Mesenchymal stem cell (in vitro differentiated cells and primary cell): ENCODE measurements at regions not wholly inside any gene's neighbourhood (a gene's known extent, or its start where the extent isn't known, plus 50 kb on each side); places are given as distances from the start of the nearest gene placed in this dataset.

Experiments used
- DNase-seq: peaks from one replicate; pipeline ENCODE4 v3.0.0-alpha.2; 2013
- H2AFZ ChIP-seq: one replicate; pipeline ENCODE4 v1.6.1; 2013; ENCODE audit warnings: low read depth, mild to moderate bottlenecking, control low read depth, inconsistent platforms, low read length, moderate library complexity
- H2AK5ac ChIP-seq: 2 replicates; pipeline ENCODE4 v1.6.1; 2013; ENCODE audit warnings: low read length, moderate library complexity, mild to moderate bottlenecking, inconsistent platforms; ENCODE audit not compliant: severe bottlenecking
- H2BK120ac ChIP-seq: one replicate; pipeline ENCODE4 v1.6.1; 2013; ENCODE audit warnings: low read depth, mild to moderate bottlenecking, inconsistent platforms, low read length, moderate library complexity
- H2BK12ac ChIP-seq, 2 experiments: one replicate each; pipeline ENCODE4 v1.6.1; 2013; ENCODE audit warnings: inconsistent platforms in 2 of 2, low read length in 2 of 2, mild to moderate bottlenecking in 2 of 2, moderate library complexity in 2 of 2, control low read depth in 1 of 2
- H2BK15ac ChIP-seq: one replicate; pipeline ENCODE4 v1.6.1; 2013; ENCODE audit warnings: mild to moderate bottlenecking, low read depth, inconsistent platforms; ENCODE audit not compliant: poor library complexity, severe bottlenecking
- H2BK5ac ChIP-seq: 2 replicates; pipeline ENCODE4 v1.6.1; 2013; ENCODE audit warnings: low read depth, mild to moderate bottlenecking, low read length, control low read depth, inconsistent platforms; ENCODE audit not compliant: poor library complexity, severe bottlenecking
- H3K14ac ChIP-seq, 2 experiments: one replicate each; pipeline ENCODE4 v1.6.1; 2013; ENCODE audit warnings: inconsistent platforms in 2 of 2, low read length in 2 of 2, control low read depth in 1 of 2, mild to moderate bottlenecking in 1 of 2, moderate library complexity in 1 of 2
- H3K18ac ChIP-seq, 2 experiments: one replicate each; pipeline ENCODE4 v1.6.1; 2013; ENCODE audit warnings: inconsistent platforms in 2 of 2, low read length in 2 of 2, control low read depth in 1 of 2, low read depth in 1 of 2, mild to moderate bottlenecking in 1 of 2
- H3K23ac ChIP-seq, 2 experiments: one replicate each; pipeline ENCODE4 v1.6.1; 2013; ENCODE audit warnings: inconsistent platforms in 2 of 2, low read length in 2 of 2, mild to moderate bottlenecking in 2 of 2, moderate library complexity in 2 of 2, control low read depth in 1 of 2
- H3K27ac ChIP-seq: 2 replicates; pipeline ENCODE4 v1.5.1; 2013; ENCODE audit warnings: mild to moderate bottlenecking, moderate library complexity, low read length, control low read depth, inconsistent platforms; ENCODE audit not compliant: poor library complexity, severe bottlenecking
- H3K27me3 ChIP-seq, 2 experiments: 2 replicates each; pipeline versions ENCODE4 v1.6.1 to v1.7.0; 2013; ENCODE audit warnings: low read length in 2 of 2, mild to moderate bottlenecking in 2 of 2, moderate library complexity in 2 of 2, control low read depth in 1 of 2, inconsistent platforms in 1 of 2; ENCODE audit not compliant: control insufficient read depth in 1 of 2, insufficient read depth in 1 of 2
- H3K36me3 ChIP-seq, 2 experiments: 2 replicates each; pipeline versions ENCODE4 v1.6.1 to v1.7.0; 2013; ENCODE audit warnings: low read length in 2 of 2, control low read depth in 1 of 2, inconsistent platforms in 1 of 2, low read depth in 1 of 2, mild to moderate bottlenecking in 1 of 2; ENCODE audit not compliant: insufficient read depth in 2 of 2, control insufficient read depth in 1 of 2
- H3K4ac ChIP-seq, 2 experiments: one replicate each; pipeline ENCODE4 v1.6.1; 2013; ENCODE audit warnings: inconsistent platforms in 2 of 2, low read length in 2 of 2, mild to moderate bottlenecking in 2 of 2, moderate library complexity in 2 of 2, control low read depth in 1 of 2, low read depth in 1 of 2
- H3K4me1 ChIP-seq: 2 replicates; pipeline ENCODE4 v1.6.1; 2013; ENCODE audit warnings: low read depth, low read length, control low read depth; ENCODE audit not compliant: control insufficient read depth, insufficient read depth
- H3K4me2 ChIP-seq: 2 replicates; pipeline ENCODE4 v1.6.1; 2013; ENCODE audit warnings: low read length, mild to moderate bottlenecking, inconsistent platforms; ENCODE audit not compliant: poor library complexity, severe bottlenecking
- H3K4me3 ChIP-seq, 2 experiments: 2 replicates each; pipeline versions ENCODE4 v1.5.1 to v1.7.0; 2013; ENCODE audit warnings: low read length in 2 of 2, mild to moderate bottlenecking in 2 of 2, control low read depth in 1 of 2, low read depth in 1 of 2; ENCODE audit not compliant: insufficient read depth in 1 of 2
- H3K79me1 ChIP-seq: replicated peaks from 2 replicates; pipeline ENCODE4 v1.6.1; 2013; ENCODE audit warnings: mild to moderate bottlenecking, control low read depth, low read length, inconsistent platforms; ENCODE audit not compliant: poor library complexity, severe bottlenecking
- H3K9ac ChIP-seq: 2 replicates; pipeline ENCODE4 v1.7.0; 2013; ENCODE audit warnings: mild to moderate bottlenecking, low read length, moderate library complexity
- H3K9me3 ChIP-seq: 2 replicates; pipeline ENCODE4 v1.7.0; 2013; ENCODE audit warnings: mild to moderate bottlenecking, low read length; ENCODE audit not compliant: control insufficient read depth
- H4K8ac ChIP-seq: one replicate; pipeline ENCODE4 v1.6.1; 2013; ENCODE audit warnings: inconsistent platforms, mild to moderate bottlenecking, low read length, moderate library complexity
- H4K91ac ChIP-seq: one replicate; pipeline ENCODE4 v1.6.1; 2013; ENCODE audit warnings: mild to moderate bottlenecking, low read length, inconsistent platforms
- WGBS: methylation state at CpG from one replicate; pipeline ENCODE4 v1.1.7; 2013; ENCODE audit warnings: mixed read lengths; 5-methylcytosine and 5-hydroxymethylcytosine counted together

- Histone ChIP-seq H3K36me3 (no peaks in the 10 kb centered on the region), H3K79me1 (no peaks in the 10 kb centered on the region), H4K8ac (no peak overlapping the region), H2BK5ac (no peak overlapping the region), H3K4ac (no peak overlapping the region), H3K9ac (no peak overlapping the region), H3K4me3 (no peak overlapping the region), H2AK5ac (no peak overlapping the region), H2BK15ac (no peak overlapping the region), H3K27me3 (no peaks in the 10 kb centered on the region), H3K9me3 (peaks cover 19% of the 10 kb centered on the region), H4K91ac (no peak overlapping the region), H2AFZ (no peak overlapping the region), H2BK12ac (no peak overlapping the region), H3K23ac (no peak overlapping the region), H3K4me2 (no peak overlapping the region), H3K27ac (no peak overlapping the region), H3K18ac (no peak overlapping the region), H3K4me1 (no peaks in the 10 kb centered on the region), H2BK120ac (no peak overlapping the region), H3K14ac (no peak overlapping the region)
- WGBS = 59% methylated on average over 7 of the region's 7 CpGs
- no peak for DNase-seq
These were observed 195.6 kb upstream of the DACH1 start for GRCh38 chr13:72062566-72062965.

GRCh38 chr13:72061613-72062012, 194.6 kb upstream of the DACH1 start:
- DNase-seq = peak; percentile 1
- Histone ChIP-seq H3K27me3 (no peaks in the 10 kb centered on the region), H4K8ac (no peak overlapping the region), H2AK5ac (no peak overlapping the region), H2AFZ (no peak overlapping the region), H3K4ac (no peak overlapping the region), H3K9ac (no peak overlapping the region), H3K9me3 (peaks cover 22% of the 10 kb centered on the region), H2BK12ac (no peak overlapping the region), H3K14ac (no peak overlapping the region), H2BK120ac (no peak overlapping the region), H3K27ac (no peak overlapping the region), H3K4me1 (no peaks in the 10 kb centered on the region), H3K79me1 (no peaks in the 10 kb centered on the region), H3K23ac (no peak overlapping the region), H3K36me3 (no peaks in the 10 kb centered on the region), H2BK15ac (no peak overlapping the region), H4K91ac (no peak overlapping the region), H3K18ac (no peak overlapping the region), H3K4me3 (no peak overlapping the region), H3K4me2 (no peak overlapping the region), H2BK5ac (no peak overlapping the region)
- 89% methylated on average over 2 of the region's 2 CpGs for WGBS

- no peak overlapping the region for H3K18ac ChIP-seq
- H3K4me1 ChIP-seq = no peaks in the 10 kb centered on the region
- 47% methylated on average over 3 of the region's 3 CpGs for WGBS
- no peak overlapping the region for H2BK12ac ChIP-seq
- no peak overlapping the region for H3K4me3 ChIP-seq
- H3K9ac ChIP-seq = no peak overlapping the region
- no peak overlapping the region for H3K4me2 ChIP-seq
- H2BK15ac ChIP-seq = no peak overlapping the region
- H3K79me1 ChIP-seq = no peaks in the 10 kb centered on the region
- DNase-seq = no peak
- H2BK5ac ChIP-seq = no peak overlapping the region
- no peak overlapping the region for H4K8ac ChIP-seq
- H3K27ac ChIP-seq = no peak overlapping the region
- H3K4ac ChIP-seq = no peak overlapping the region
- no peak overlapping the region for H2AK5ac ChIP-seq
- no peaks in the 10 kb centered on the region for H3K36me3 ChIP-seq
- H3K23ac ChIP-seq = no peak overlapping the region
- H3K9me3 ChIP-seq = peaks cover 15% of the 10 kb centered on the region
- H3K14ac ChIP-seq = no peak overlapping the region
- H4K91ac ChIP-seq = no peak overlapping the region
- H2BK120ac ChIP-seq = no peak overlapping the region
- no peak overlapping the region for H2AFZ ChIP-seq
- H3K27me3 ChIP-seq = no peaks in the 10 kb centered on the region
These were observed 183.2 kb upstream of the DACH1 start for GRCh38 chr13:72050251-72050650.

DNA sequence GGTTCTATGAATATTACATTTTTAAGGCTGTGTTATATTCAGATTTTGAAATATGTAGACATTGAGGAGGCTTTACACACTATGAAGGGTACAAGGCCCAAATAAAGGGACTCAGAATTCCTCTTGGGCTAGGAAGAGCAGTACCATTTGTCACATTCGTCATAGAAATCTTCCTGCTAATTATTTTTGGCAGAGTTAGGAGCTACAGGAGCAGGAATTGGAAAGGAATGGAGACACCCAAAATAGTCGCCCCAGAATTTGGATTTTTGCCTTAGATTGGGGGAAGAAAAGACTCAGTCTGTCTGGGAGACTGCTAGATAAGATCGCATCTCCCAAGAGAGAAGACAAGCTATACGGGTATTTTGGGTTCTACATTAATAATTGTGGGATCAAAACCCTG, 176.4 kb upstream of the DACH1 start:
- H3K9ac ChIP-seq = no peak overlapping the region
- no peak overlapping the region for H4K91ac ChIP-seq
- no peaks in the 10 kb centered on the region for H3K79me1 ChIP-seq
- no peaks in the 10 kb centered on the region for H3K36me3 ChIP-seq
- H3K23ac ChIP-seq = no peak overlapping the region
- H3K4ac ChIP-seq = no peak overlapping the region
- no peaks in the 10 kb centered on the region for H3K27me3 ChIP-seq
- no peak overlapping the region for H3K18ac ChIP-seq
- no peak overlapping the region for H2BK5ac ChIP-seq
- no peak overlapping the region for H2AK5ac ChIP-seq
- H4K8ac ChIP-seq = no peak overlapping the region
- no peak overlapping the region for H3K27ac ChIP-seq
- H2BK15ac ChIP-seq = no peak overlapping the region
- H3K4me2 ChIP-seq = no peak overlapping the region
- no peak overlapping the region for H3K4me3 ChIP-seq
- H3K14ac ChIP-seq = no peak overlapping the region
- H3K4me1 ChIP-seq = no peaks in the 10 kb centered on the region
- H2AFZ ChIP-seq = no peak overlapping the region
- peaks cover 12% of the 10 kb centered on the region for H3K9me3 ChIP-seq
- H2BK12ac ChIP-seq = no peak overlapping the region
- WGBS = 97% methylated on average over 4 of the region's 4 CpGs
- H2BK120ac ChIP-seq = no peak overlapping the region
- DNase-seq = no peak
